AG04450 (cell line): ENCODE measurements at regions not wholly inside any gene's neighbourhood (a gene's known extent, or its start where the extent isn't known, plus 50 kb on each side); places are given as distances from the start of the nearest gene placed in this dataset.

Experiments
- CTCF ChIA-PET: fragments of 300-600, 350-600 bp; formaldehyde crosslinking; extraction: SDS; loops from one replicate; lab custom pipeline; 2022; ENCODE audit warnings: antibody characterized with exemption, inconsistent platforms; lab: Charles Lee
- POLR2A ChIA-PET: fragments of 350-600 bp; formaldehyde crosslinking; extraction: SDS; loops from one replicate; lab custom pipeline; 2021; ENCODE audit warnings: antibody characterized with exemption, inconsistent platforms; lab: Yijun Ruan, JAX
- DNase-seq: peaks from one replicate; pipeline ENCODE4 v3.0.0-alpha.2; 2011; ENCODE audit warnings: low read depth, low spot score
- H3K27ac ChIP-seq: one replicate; pipeline ENCODE4 v1.5.1; 2012; ENCODE audit warnings: low read depth, low read length, control low read depth
- H3K27me3 ChIP-seq: one replicate; pipeline ENCODE4 v1.6.0; 2012; ENCODE audit warnings: low read length; ENCODE audit not compliant: control insufficient read depth, insufficient read depth
- H3K4me3 ChIP-seq: 2 replicates; pipeline ENCODE4 v1.5.1; 2011; ENCODE audit warnings: mild to moderate bottlenecking, low read depth, low read length, control low read depth
- H3K9me3 ChIP-seq: 2 replicates; pipeline ENCODE4 v1.5.1; 2012; ENCODE audit warnings: low read length; ENCODE audit not compliant: control insufficient read depth, insufficient read depth
- CTCF ChIP-seq: IDR thresholded peaks from 2 replicates; pipeline ENCODE4 v1.5.1; 2011; ENCODE audit warnings: low read depth, low read length, control low read depth, inconsistent platforms

DNA sequence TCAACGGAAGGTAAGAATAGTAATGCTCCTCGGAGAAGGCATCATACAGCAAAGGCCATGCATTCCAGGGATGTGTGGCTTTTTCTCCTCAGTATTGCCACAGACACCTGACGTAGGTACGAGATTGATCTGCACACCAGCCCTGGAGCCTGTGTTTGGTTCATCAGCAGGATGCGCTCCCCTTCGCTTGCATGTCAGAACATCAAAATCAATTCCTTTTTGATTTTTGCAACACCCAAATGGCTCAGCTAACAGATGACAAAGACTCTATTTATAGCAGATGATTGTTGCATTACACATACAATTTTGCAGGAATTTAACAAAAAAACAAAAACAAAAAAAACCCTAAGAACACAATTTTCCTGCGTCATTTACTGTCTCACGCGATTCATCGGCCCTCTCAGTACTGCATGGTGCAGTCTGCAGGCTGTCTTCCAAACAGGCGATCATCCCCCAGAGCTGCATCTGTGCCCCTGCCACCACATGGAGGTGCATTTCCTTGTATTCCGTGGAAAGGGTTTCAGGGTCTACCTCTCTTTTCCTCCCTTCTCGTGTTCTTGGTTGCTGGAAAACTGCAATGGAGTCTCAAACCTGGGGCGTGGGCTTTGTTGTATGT is 207.3 kb downstream of the TEX29 start:
- no peaks in the 10 kb centered on the region for H3K27me3 ChIP-seq

GRCh38 chr13:111528513-111528912 is 208.1 kb downstream of the TEX29 start:
- CTCF ChIA-PET: interaction anchor here (0.6 kb wide), 1 partner anchor 1408 kb away, joined by 4 read pairs; no protein-coding TSS in a partner anchor
- DNase-seq: no peak
- Histone ChIP-seq H3K27me3 (no peaks in the 10 kb centered on the region), H3K27ac (no peak overlapping the region), H3K4me3 (no peak overlapping the region), H3K9me3 (peaks cover 40% of the 10 kb centered on the region)
- TF ChIP-seq CTCF: no peak
- POLR2A ChIA-PET: no interaction called here

More for the DNA sequence above, 207.3 kb downstream of the TEX29 start:
- ChIA-PET CTCF (interaction anchor here (0.6 kb wide), 1 partner anchor 1409 kb away, joined by 4 read pairs; no protein-coding TSS in a partner anchor), POLR2A (no interaction called here)
- Histone ChIP-seq H3K9me3 (peaks cover 46% of the 10 kb centered on the region), H3K27ac (no peak overlapping the region), H3K4me3 (no peak overlapping the region)
- no peak for TF ChIP-seq CTCF
- DNase-seq: no peak

GRCh38 chr13:111530137-111530870 is 209.9 kb downstream of the TEX29 start:
- Histone ChIP-seq H3K9me3 (peaks cover 41% of the 10 kb centered on the region), H3K27me3 (no peaks in the 10 kb centered on the region), H3K27ac (no peak overlapping the region), H3K4me3 (no peak overlapping the region)
- DNase-seq: no peak
- TF ChIP-seq CTCF: no peak
- POLR2A ChIA-PET: no interaction called here
- CTCF ChIA-PET: interaction anchor here (0.6 kb wide), 1 partner anchor 275 kb away, joined by 3 read pairs; no protein-coding TSS in a partner anchor

DNA sequence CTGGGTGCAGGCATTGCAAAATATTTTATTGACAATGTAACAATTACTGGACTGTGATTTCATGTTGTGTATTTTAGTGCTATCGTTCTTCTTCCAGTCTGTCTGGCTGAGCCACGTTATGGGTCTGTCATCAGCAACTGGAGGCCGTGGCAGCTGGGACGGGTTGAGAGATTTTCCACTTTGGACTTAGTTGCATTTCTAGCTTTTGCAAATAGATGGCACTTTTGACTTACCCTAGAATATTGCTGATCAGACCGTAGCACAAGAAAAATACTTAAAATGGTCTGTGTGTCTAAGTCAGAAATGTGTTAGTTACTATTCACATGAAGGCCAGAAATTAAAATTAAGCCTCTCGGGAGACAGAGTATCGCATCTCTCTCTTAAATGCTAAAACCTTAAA is 211.1 kb downstream of the TEX29 start:
- no peak for DNase-seq
- Histone ChIP-seq H3K4me3 (no peak overlapping the region), H3K27ac (no peak overlapping the region), H3K9me3 (peaks cover 38% of the 10 kb centered on the region), H3K27me3 (no peaks in the 10 kb centered on the region)
- TF ChIP-seq CTCF: no peak
- POLR2A ChIA-PET: no interaction called here
- CTCF ChIA-PET: no interaction called here

GRCh38 chr13:111532111-111532510 is 211.7 kb downstream of the TEX29 start:
- DNase-seq: no peak
- POLR2A ChIA-PET: no interaction called here
- Histone ChIP-seq H3K27ac (no peak overlapping the region), H3K9me3 (peaks cover 38% of the 10 kb centered on the region), H3K27me3 (no peaks in the 10 kb centered on the region), H3K4me3 (no peak overlapping the region)
- TF ChIP-seq CTCF: no peak
- CTCF ChIA-PET: no interaction called here
